HG02885 (cell line): ENCODE measurements at regions not wholly inside any gene's neighbourhood (a gene's known extent, or its start where the extent isn't known, plus 50 kb on each side); places are given as distances from the start of the nearest gene placed in this dataset.
"Not testable (repeated sequence)": the region's sequence is repeated elsewhere in the genome, so short reads cannot be mapped to it uniquely, and the experiment has no call there.

ENCODE experiments used
- ATAC-seq: cut with Tn5 transposase; IDR thresholded peaks from one replicate; pipeline ENCODE4 v1.9.1; 2021; ENCODE audit warnings: mild to moderate bottlenecking; ENCODE audit not compliant: unreplicated experiment, poor library complexity

- ATAC-seq: no peak
These were observed 75.3 kb downstream of the RIN2 start for GRCh38 chr20:19833395-19833794.

GRCh38 chr20:19834287-19834686 is 76.2 kb downstream of the RIN2 start:
- no peak for ATAC-seq

- ATAC-seq: no peak
These were observed 76.7 kb downstream of the RIN2 start for GRCh38 chr20:19834783-19835182.

- no peak for ATAC-seq
These were observed 77.6 kb downstream of the RIN2 start for GRCh38 chr20:19835533-19836222.

GRCh38 chr20:19838468-19838867 is 80.4 kb downstream of the RIN2 start:
- ATAC-seq: no peak

GRCh38 chr20:19839053-19839452 is 81.0 kb downstream of the RIN2 start:
- no peak for ATAC-seq

- ATAC-seq: no peak
These were observed 82.2 kb downstream of the RIN2 start for GRCh38 chr20:19840111-19840710.

GRCh38 chr20:19841740-19842139 is 83.7 kb downstream of the RIN2 start:
- no peak for ATAC-seq

GRCh38 chr20:19844850-19845249 is 86.8 kb downstream of the RIN2 start:
- ATAC-seq: not testable (repeated sequence)

GRCh38 chr20:19847383-19847782 is 89.3 kb downstream of the RIN2 start:
- ATAC-seq: no peak

GRCh38 chr20:19849341-19850197 is 91.5 kb downstream of the RIN2 start:
- no peak for ATAC-seq

GRCh38 chr20:19850198-19850533 is 92.1 kb downstream of the RIN2 start:
- no peak for ATAC-seq

GRCh38 chr20:19851861-19852260 is 93.8 kb downstream of the RIN2 start:
- no peak for ATAC-seq

- ATAC-seq: no peak
These were observed 97.4 kb downstream of the RIN2 start for GRCh38 chr20:19855416-19855815.

GRCh38 chr20:19858466-19859371 is 100.7 kb downstream of the RIN2 start:
- no peak for ATAC-seq

GRCh38 chr20:19859444-19859843 is 101.4 kb downstream of the RIN2 start:
- ATAC-seq: no peak

GRCh38 chr20:19860737-19861136 is 102.7 kb downstream of the RIN2 start:
- ATAC-seq: no peak

GRCh38 chr20:19861147-19861759 is 103.2 kb downstream of the RIN2 start:
- ATAC-seq: no peak

GRCh38 chr20:19864130-19864529 is 106.1 kb downstream of the RIN2 start:
- ATAC-seq: no peak

GRCh38 chr20:19866070-19866469 is 108.0 kb downstream of the RIN2 start:
- no peak for ATAC-seq
